ENCODE measurements at regions not wholly inside any gene's neighbourhood (a gene's known extent, or its start where the extent isn't known, plus 50 kb on each side); places are given as distances from the start of the nearest gene placed in this dataset.

- DNase-seq, result no peak
- no TSS peak for BruUV-seq (replicated peaks)
- Histone ChIP-seq H3K27ac (no peak overlapping the region), H4K20me1 (ENCODE audit: insufficient read depth) (no peaks in the 10 kb centered on the region), H3K36me3 (ENCODE audit: low read depth) (no peaks in the 10 kb centered on the region), H3F3A (ENCODE audit: insufficient read depth, low read depth) (no peaks in the 10 kb centered on the region), H3K4me2 (no peak overlapping the region), H2AFZ (no peak overlapping the region), H3K4me3 (no peak overlapping the region), H3K9me3 (ENCODE audit: insufficient read depth, low read depth) (no peaks in the 10 kb centered on the region), H3K4me1 (replicated peaks; ENCODE audit: insufficient read depth) (no peaks in the 10 kb centered on the region), H3K79me2 (ENCODE audit: low read depth) (no peaks in the 10 kb centered on the region), H3K9me2 (ENCODE audit: insufficient read depth) (no peaks in the 10 kb centered on the region), H3K27me3 (ENCODE audit: insufficient read depth, low read depth) (no peaks in the 10 kb centered on the region; the same call in 1 of the 2 replicates)
- intact Hi-C loops (cut with micrococcal nuclease; ENCODE audit: unreplicated experiment), result no loop called here
- no peak for TF ChIP-seq CTCF (conservative IDR thresholded peaks at IDR 0.05)
- no peak for TF ChIP-seq EZH2 (IDR thresholded peaks at IDR 0.05; ENCODE audit: low read depth)
- POLR2A ChIA-PET (ENCODE audit: unreplicated experiment), result no interaction called here
- CTCF ChIA-PET, result no interaction called here
These were observed 60.9 kb upstream of the TMED7 start for GRCh38 chr5:115686738-115687074.

- Histone ChIP-seq H2AFZ (no peak overlapping the region), H3F3A (ENCODE audit: insufficient read depth, low read depth) (no peaks in the 10 kb centered on the region), H3K4me1 (replicated peaks; ENCODE audit: insufficient read depth) (no peaks in the 10 kb centered on the region), H4K20me1 (ENCODE audit: insufficient read depth) (no peaks in the 10 kb centered on the region), H3K27me3 (ENCODE audit: insufficient read depth, low read depth) (no peaks in the 10 kb centered on the region; the same call in 1 of the 2 replicates), H3K79me2 (ENCODE audit: low read depth) (no peaks in the 10 kb centered on the region), H3K9me2 (ENCODE audit: insufficient read depth) (no peaks in the 10 kb centered on the region), H3K36me3 (ENCODE audit: low read depth) (no peaks in the 10 kb centered on the region), H3K27ac (no peak overlapping the region), H3K4me3 (no peak overlapping the region), H3K9me3 (ENCODE audit: insufficient read depth, low read depth) (no peaks in the 10 kb centered on the region), H3K4me2 (no peak overlapping the region)
- CTCF ChIA-PET, result no interaction called here
- BruUV-seq (replicated peaks), result no TSS peak
- DNase-seq, result no peak
- POLR2A ChIA-PET (ENCODE audit: unreplicated experiment), result no interaction called here
- TF ChIP-seq EZH2 (IDR thresholded peaks at IDR 0.05; ENCODE audit: low read depth) (no peak), CTCF (conservative IDR thresholded peaks at IDR 0.05) (no peak)
- intact Hi-C loops (cut with micrococcal nuclease; ENCODE audit: unreplicated experiment), result no loop called here
These were observed 60.4 kb upstream of the TMED7 start for GRCh38 chr5:115686051-115686737.

GRCh38 chr5:115685490-115685889 lies 59.7 kb upstream of the TMED7 start:
- intact Hi-C loops (cut with micrococcal nuclease; ENCODE audit: unreplicated experiment), result no loop called here
- Histone ChIP-seq H3K9me2 (ENCODE audit: insufficient read depth) (no peaks in the 10 kb centered on the region), H3K9me3 (ENCODE audit: insufficient read depth, low read depth) (no peaks in the 10 kb centered on the region), H3K79me2 (ENCODE audit: low read depth) (no peaks in the 10 kb centered on the region), H3K27ac (no peak overlapping the region), H4K20me1 (ENCODE audit: insufficient read depth) (no peaks in the 10 kb centered on the region), H3K4me2 (no peak overlapping the region), H2AFZ (no peak overlapping the region), H3K36me3 (ENCODE audit: low read depth) (no peaks in the 10 kb centered on the region), H3K4me3 (no peak overlapping the region), H3F3A (ENCODE audit: insufficient read depth, low read depth) (no peaks in the 10 kb centered on the region), H3K4me1 (replicated peaks; ENCODE audit: insufficient read depth) (no peaks in the 10 kb centered on the region), H3K27me3 (ENCODE audit: insufficient read depth, low read depth) (no peaks in the 10 kb centered on the region; the same call in 1 of the 2 replicates)
- ChIA-PET POLR2A (ENCODE audit: unreplicated experiment) (no interaction called here), CTCF (no interaction called here)
- TF ChIP-seq EZH2 (IDR thresholded peaks at IDR 0.05; ENCODE audit: low read depth) (no peak), CTCF (conservative IDR thresholded peaks at IDR 0.05) (no peak)
- no TSS peak for BruUV-seq (replicated peaks)
- DNase-seq, result no peak

All from PC-9 (cell line).